Sigmoid colon (tissue), 4 donors: ENCODE measurements at regions not wholly inside any gene's neighbourhood (a gene's known extent, or its start where the extent isn't known, plus 50 kb on each side); places are given as distances from the start of the nearest gene placed in this dataset.

ENCODE experiments used
- CTCF ChIP-seq, 4 experiments: fragments of 450-650 bp in 3 of 4; fragments of 200-600 bp in 1 of 4; IDR thresholded peaks; one replicate each; pipeline ENCODE4 v1.5.1; 2016 to 2019; ENCODE audit warnings: antibody characterized with exemption in 4 of 4, mild to moderate bottlenecking in 3 of 4, moderate library complexity in 2 of 4
- EP300 ChIP-seq, 4 donors: sonication (generic); formaldehyde crosslinking; IDR thresholded peaks; one replicate each; pipeline ENCODE4 v1.6.1; 2017; ENCODE audit warnings: antibody characterized with exemption in 4 of 4
- POLR2A ChIP-seq, 2 donors: fragments of 450-650 bp; IDR thresholded peaks; one replicate each; pipeline ENCODE4 v1.6.1; 2016; ENCODE audit warnings: antibody characterized with exemption in 2 of 2, mild to moderate bottlenecking in 2 of 2, moderate library complexity in 2 of 2
- POLR2AphosphoS5 ChIP-seq, 4 donors: sonication (generic); formaldehyde crosslinking; IDR thresholded peaks; one replicate each; pipeline ENCODE4 v1.6.1; 2017; ENCODE audit warnings: antibody characterized with exemption in 4 of 4

GRCh38 chr2:5370158-5370557, 322.0 kb upstream of the SOX11 start:
- TF ChIP-seq CTCF (IDR thresholded peaks at IDR 0.05) (no peak), POLR2A (IDR thresholded peaks at IDR 0.05) (no peak), POLR2AphosphoS5 (IDR thresholded peaks at IDR 0.05) (no peak), EP300 (IDR thresholded peaks at IDR 0.05) (no peak)
